Kidney tubule cell (primary cell): ENCODE measurements at regions not wholly inside any gene's neighbourhood (a gene's known extent, or its start where the extent isn't known, plus 50 kb on each side); places are given as distances from the start of the nearest gene placed in this dataset.

Experiments
- DNase-seq: peaks from one replicate; pipeline ENCODE4 v3.0.0-alpha.2; 2018; ENCODE audit warnings: low spot score

- peak; percentile 1 for DNase-seq
These were observed 1496.5 kb downstream of the PLA2G4A start for GRCh38 chr1:188325211-188325610.

DNA sequence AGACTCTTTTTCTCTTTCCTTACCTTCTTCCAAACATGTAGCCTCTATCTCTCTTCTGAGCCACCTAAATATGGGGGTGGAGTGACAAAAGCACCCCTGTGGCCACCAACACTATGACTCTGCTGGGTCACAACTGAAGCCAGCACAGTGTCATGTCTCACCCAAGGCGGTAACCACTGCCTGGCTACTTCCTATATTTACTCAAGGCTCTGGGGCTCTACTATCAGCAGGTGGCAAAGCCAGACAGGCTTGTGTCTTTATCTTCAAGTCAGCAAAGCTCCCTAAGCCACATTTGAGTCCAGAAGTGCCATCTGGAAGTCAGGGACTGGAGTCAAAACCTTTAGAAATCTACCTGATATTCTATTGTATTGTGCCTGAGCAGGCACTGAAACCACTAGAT, 1515.2 kb downstream of the PLA2G4A start:
- no peak for DNase-seq

DNA sequence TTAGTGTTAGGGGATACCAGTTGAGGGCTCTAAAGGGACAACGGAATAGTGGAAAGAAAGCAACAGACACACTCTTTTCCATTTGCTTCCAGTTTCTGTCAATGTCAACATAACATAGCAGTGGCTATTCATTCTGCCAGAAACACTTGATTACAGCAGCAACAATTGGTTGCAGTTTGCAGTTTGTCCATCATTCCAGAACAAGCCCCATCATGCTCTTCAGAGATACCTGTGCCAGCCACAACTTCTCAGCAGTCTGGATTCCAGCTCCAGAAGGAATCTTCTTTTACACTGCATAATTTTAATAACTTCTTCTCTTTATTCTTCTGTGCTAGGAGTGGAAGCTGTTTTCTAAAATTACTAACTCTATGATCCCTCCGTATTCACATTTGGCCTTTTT, 1521.4 kb downstream of the PLA2G4A start:
- no peak for DNase-seq

DNA sequence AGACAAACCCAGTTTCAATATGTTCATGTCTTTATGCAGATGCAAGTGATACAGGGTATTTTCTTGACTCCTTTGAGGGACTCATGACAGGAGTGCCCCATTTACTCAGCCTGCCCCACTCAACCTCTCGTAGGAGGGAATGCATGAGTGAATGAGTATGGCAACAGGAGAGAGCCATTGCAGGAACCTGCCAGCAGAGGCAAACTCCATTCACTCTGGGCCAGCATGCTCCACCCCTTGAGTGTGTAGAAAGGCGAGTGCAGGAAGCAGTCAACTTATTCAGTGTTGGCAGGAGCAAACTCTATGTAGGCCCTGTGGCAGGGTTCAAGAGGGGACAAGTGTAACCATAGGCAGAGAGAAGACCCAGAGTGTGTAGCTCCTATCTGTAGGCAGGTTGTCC, 1526.3 kb downstream of the PLA2G4A start:
- DNase-seq = no peak

DNA sequence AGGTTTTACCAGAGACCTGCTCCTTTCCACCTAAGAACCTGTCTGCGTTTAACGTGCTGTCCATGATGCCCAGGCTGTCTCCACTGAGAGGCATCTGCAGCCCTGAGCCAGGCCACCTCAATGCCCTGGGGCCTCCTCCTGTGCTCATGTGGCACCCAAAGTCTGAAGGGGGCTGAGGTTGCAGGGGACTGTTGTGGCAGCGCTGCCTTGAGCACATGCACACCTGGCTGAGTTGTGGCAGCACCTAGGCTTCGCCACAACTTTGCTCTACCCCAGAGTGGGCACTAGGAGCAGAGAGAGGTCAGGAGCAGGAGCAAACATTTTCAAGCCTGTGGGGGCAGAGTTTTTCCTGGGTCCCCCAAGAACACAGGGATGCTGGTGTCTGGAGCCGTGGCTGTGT, 1527.1 kb downstream of the PLA2G4A start:
- no peak for DNase-seq

DNA sequence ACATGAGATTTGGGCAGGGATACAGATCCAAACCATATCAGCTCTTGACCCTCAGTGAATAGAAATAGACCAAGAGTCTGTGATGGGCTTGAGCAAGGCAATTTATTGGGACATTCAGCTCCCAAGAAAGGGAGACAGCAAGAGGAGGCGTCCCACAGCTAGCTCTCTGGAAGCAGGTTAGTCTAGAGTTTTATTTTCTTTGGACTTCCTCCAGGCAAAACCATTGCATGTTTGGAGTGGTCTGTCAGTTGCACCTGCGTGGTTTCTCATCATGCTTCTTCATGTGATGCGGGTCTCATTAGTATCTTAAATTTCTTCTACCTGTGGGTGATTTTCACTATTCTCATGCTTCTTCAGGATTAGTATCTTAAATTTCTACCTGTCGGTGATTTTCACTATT, 1530.6 kb downstream of the PLA2G4A start:
- no peak for DNase-seq

- no peak for DNase-seq
These were observed 1535.2 kb downstream of the PLA2G4A start for GRCh38 chr1:188363943-188364342.

- no peak for DNase-seq
These were observed 1536.2 kb downstream of the PLA2G4A start for GRCh38 chr1:188364927-188365449.

DNA sequence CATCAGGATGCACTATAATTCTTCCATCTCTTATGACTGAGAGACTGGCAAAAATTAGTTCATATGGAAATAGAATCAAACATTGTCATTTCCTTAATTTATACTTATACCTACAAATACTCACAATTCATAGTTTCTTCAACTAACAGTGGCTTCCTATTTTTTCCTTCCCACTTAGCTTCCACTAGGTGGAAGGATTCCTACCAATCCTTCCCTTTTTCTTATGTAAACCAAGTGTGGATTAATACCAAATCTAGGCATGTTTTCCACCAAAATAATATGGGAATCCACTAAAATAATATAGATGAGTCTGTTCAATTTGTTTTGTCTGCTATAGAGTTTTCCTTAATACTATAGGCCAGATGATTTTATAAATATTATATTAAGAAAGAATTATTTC, 1537.1 kb downstream of the PLA2G4A start:
- no peak for DNase-seq

- no peak for DNase-seq
These were observed 1538.9 kb downstream of the PLA2G4A start for GRCh38 chr1:188367661-188368060.

GRCh38 chr1:188371295-188371806, 1542.6 kb downstream of the PLA2G4A start:
- DNase-seq = no peak

- DNase-seq = no peak
These were observed 1544.1 kb downstream of the PLA2G4A start for GRCh38 chr1:188372821-188373220.

DNA sequence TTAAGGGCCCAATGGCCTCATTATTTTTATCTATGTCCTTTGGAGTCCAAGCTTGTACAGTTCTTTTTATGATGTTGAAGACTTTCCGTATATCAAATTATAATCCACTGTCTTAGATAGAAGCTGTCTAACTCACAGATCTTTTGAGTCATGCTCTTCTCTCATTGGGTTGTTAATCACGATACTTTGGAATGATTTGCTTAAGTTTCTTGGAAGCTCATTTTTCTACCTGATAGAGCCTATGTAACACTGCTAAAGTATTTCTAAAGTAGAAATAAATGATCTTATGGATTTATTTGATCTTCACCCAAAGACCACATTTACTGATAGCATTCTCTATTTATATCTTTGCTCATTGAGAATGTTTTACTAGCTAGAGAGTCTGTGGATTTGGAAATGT, 1554.1 kb downstream of the PLA2G4A start:
- no peak for DNase-seq

GRCh38 chr1:188386161-188386560, 1557.4 kb downstream of the PLA2G4A start:
- DNase-seq = no peak

DNA sequence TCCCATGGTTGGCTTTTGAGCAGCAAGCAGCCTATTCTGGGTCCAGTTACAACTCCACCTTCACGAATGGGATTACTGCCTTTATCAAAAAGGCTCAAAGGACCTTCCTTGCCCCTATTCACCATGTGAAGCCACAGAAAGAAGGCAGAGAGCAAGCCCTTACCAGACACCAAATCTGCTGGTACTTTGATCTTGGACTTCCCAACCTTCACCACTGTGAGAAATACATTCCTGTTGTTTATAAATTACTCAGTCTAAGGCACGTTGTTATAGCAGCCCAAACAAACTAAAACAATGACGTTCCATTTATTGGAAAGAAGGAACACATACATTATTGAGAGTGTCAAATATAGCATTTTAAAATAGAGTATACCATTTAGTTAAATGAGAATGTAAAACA, 1557.9 kb downstream of the PLA2G4A start:
- DNase-seq = no peak

DNA sequence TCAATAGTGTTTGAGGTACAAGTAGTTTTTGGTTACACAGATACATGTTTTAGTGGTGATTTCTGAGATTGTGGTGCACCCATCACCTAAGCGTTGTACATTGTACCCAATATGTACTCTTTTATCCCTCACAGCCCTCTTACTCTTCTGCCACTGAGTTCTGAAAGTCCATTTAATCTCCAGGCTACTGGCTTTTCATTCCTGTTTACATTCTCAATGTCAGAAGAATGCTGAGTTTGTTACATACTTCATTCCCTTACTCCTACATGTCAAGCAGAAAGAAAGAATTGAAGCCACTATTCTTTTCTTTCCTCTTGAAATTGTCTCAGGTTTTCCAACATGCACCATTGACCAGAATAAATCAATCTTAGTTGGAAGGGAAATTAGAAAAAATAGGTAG, 1565.9 kb downstream of the PLA2G4A start:
- no peak for DNase-seq

GRCh38 chr1:188397521-188397920, 1568.8 kb downstream of the PLA2G4A start:
- no peak for DNase-seq

DNA sequence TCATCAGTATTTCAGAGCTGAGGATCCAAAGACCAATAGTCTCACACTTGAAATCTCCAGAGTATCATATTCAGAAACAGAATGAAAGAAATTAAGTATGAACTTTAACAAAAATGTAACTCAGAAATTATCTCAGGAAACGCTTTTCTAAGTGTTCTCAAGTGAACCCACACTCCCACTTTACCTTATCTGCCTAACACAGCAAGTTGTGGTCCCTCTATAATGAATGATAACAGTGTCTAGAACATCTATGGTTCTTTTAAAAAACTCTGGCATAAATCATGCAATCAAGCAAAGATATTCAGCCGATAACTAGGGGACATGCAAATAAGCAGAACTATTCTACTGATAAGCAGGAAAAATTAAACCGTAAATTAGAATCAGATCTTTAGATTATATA, 1574.2 kb downstream of the PLA2G4A start:
- no peak for DNase-seq

- no peak for DNase-seq
These were observed 1577.9 kb downstream of the PLA2G4A start for GRCh38 chr1:188406636-188407035.

DNA sequence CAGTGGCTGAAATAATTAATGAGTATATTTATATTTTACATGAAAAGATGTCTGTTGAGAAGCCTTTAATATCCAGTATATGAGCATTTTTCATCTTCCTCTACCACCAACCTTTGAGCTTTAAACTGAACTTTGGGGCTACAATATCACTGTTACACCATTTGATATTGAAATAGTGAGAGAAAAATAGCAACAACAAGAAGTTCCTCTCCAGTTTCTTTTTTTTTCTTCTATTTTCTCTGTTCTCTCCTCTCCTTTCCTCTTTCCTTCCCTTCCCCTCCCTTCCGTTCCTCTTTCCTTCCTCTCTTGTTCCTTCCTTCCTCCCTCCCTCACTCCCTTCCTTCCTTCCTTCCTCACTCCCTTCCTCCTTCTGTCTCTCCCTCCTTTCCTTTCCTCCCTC, 1591.4 kb downstream of the PLA2G4A start:
- no peak for DNase-seq

GRCh38 chr1:188423073-188423472, 1594.3 kb downstream of the PLA2G4A start:
- DNase-seq = no peak

DNA sequence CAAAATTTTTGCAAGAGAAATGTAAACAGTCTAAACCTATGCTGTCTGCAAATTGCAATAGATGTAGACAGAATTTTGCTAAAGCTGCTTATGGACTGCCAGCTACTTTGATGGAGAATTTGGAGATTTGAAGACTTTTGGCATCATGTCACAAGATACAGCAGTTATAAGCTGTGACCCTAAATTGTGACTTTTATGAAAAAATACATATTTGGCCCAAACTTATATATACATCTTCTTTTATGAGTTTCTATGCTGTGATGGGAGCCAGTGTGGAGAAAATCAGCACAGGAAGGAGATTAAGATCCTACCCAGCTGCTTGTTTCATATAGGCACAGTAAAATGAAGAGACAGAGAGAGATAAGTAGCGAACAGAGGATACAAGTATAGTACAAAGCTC, 1595.4 kb downstream of the PLA2G4A start:
- no peak for DNase-seq

- DNase-seq = no peak
These were observed 1596.9 kb downstream of the PLA2G4A start for GRCh38 chr1:188425687-188426086.

DNA sequence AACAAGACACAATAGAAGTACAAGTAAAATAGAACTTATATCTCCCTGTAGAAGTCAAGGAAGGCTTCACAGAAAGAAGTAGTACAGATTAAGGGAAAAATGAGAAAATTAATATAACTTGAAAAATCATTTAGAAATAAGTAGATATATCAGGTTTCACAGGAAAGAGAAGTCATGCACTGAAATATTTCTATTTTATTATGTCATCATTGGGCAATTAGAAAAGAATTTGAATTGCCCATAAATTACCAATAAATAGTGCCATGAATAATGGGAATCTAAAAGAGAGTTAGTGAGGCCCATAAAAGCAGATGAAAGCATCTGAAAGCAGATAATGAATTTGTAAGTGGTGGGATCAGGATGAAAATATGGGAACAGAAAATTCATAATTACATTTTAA, 1597.8 kb downstream of the PLA2G4A start:
- DNase-seq = no peak

- DNase-seq = no peak
These were observed 1598.9 kb downstream of the PLA2G4A start for GRCh38 chr1:188427642-188428041.
